ENCODE measurements at regions not wholly inside any gene's neighbourhood (a gene's known extent, or its start where the extent isn't known, plus 50 kb on each side); places are given as distances from the start of the nearest gene placed in this dataset.

GRCh38 chr10:8532647-8533046 lies 478.2 kb downstream of the GATA3 start:
- H3K9me3 ChIP-seq: no peaks in the 10 kb centered on the region
- H3K27me3 ChIP-seq: no peaks in the 10 kb centered on the region
- H3K27ac ChIP-seq: no peak overlapping the region
- DNase-seq: no peak
- ATAC-seq: no peak
- FAIRE-seq: no peak
- TF ChIP-seq CTCF (IDR thresholded peaks at IDR 0.05): no peak
- H3K36me3 ChIP-seq: no peaks in the 10 kb centered on the region
- H3K4me3 ChIP-seq: no peak overlapping the region
- no peaks in the 10 kb centered on the region for H3K4me1 ChIP-seq
- intact Hi-C loops (cut with DNase I): no loop called here

- no peak overlapping the region for H3K27ac ChIP-seq
- no peaks in the 10 kb centered on the region for H3K36me3 ChIP-seq
- 69 to 72% methylated on average over 12 of the region's 12 CpGs for WGBS, 2 donors
- no peak for DNase-seq
- ATAC-seq: no peak
- H3K4me1 ChIP-seq: no peaks in the 10 kb centered on the region
- intact Hi-C loops (cut with DNase I): no loop called here
- H3K4me3 ChIP-seq: no peak overlapping the region
- no peak for TF ChIP-seq CTCF (IDR thresholded peaks at IDR 0.05)
- H3K27me3 ChIP-seq: no peaks in the 10 kb centered on the region
- FAIRE-seq: no peak
- H3K9me3 ChIP-seq: no peaks in the 10 kb centered on the region
These were observed 479.0 kb downstream of the GATA3 start for GRCh38 chr10:8533462-8533861.

- H3K4me1 ChIP-seq: no peaks in the 10 kb centered on the region
- DNase-seq (no peak), FAIRE-seq (no peak), ATAC-seq (no peak)
- WGBS, 2 donors: 45 to 53% methylated on average over 6 of the region's 6 CpGs
- H3K27me3 ChIP-seq: no peaks in the 10 kb centered on the region
- intact Hi-C loops (cut with DNase I): no loop called here
- no peak overlapping the region for H3K27ac ChIP-seq
- no peaks in the 10 kb centered on the region for H3K36me3 ChIP-seq
- H3K9me3 ChIP-seq: no peaks in the 10 kb centered on the region
- no peak for TF ChIP-seq CTCF (IDR thresholded peaks at IDR 0.05)
- H3K4me3 ChIP-seq: no peak overlapping the region
These were observed 479.6 kb downstream of the GATA3 start for GRCh38 chr10:8534096-8534495.

GRCh38 chr10:8534891-8535290 lies 480.4 kb downstream of the GATA3 start:
- no peak for TF ChIP-seq CTCF (IDR thresholded peaks at IDR 0.05)
- no peaks in the 10 kb centered on the region for H3K27me3 ChIP-seq
- DNase-seq (no peak), ATAC-seq (no peak), FAIRE-seq (no peak)
- intact Hi-C loops (cut with DNase I): no loop called here
- no peaks in the 10 kb centered on the region for H3K9me3 ChIP-seq
- WGBS, 2 donors: 44 to 46% methylated on average over 4 of the region's 4 CpGs
- no peaks in the 10 kb centered on the region for H3K36me3 ChIP-seq
- H3K27ac ChIP-seq: no peak overlapping the region
- no peak overlapping the region for H3K4me3 ChIP-seq
- no peaks in the 10 kb centered on the region for H3K4me1 ChIP-seq

- ATAC-seq: no peak
- no peaks in the 10 kb centered on the region for H3K9me3 ChIP-seq
- H3K27me3 ChIP-seq: no peaks in the 10 kb centered on the region
- WGBS, 2 donors: 44 to 55% methylated on average over 3 of the region's 3 CpGs
- no peak for DNase-seq
- FAIRE-seq: no peak
- no peak overlapping the region for H3K4me3 ChIP-seq
- no peaks in the 10 kb centered on the region for H3K4me1 ChIP-seq
- intact Hi-C loops (cut with DNase I): no loop called here
- no peak for TF ChIP-seq CTCF (IDR thresholded peaks at IDR 0.05)
- H3K27ac ChIP-seq: no peak overlapping the region
- H3K36me3 ChIP-seq: no peaks in the 10 kb centered on the region
These were observed 484.6 kb downstream of the GATA3 start for GRCh38 chr10:8539056-8539455.
